Ectodermal cell (in vitro differentiated cells): ENCODE measurements at regions not wholly inside any gene's neighbourhood (a gene's known extent, or its start where the extent isn't known, plus 50 kb on each side); places are given as distances from the start of the nearest gene placed in this dataset.
"Not testable (repeated sequence)": the region's sequence is repeated elsewhere in the genome, so short reads cannot be mapped to it uniquely, and the experiment has no call there.

Experiments used
- H3K27ac ChIP-seq: 2 replicates; pipeline ENCODE4 v1.7.0; 2013; ENCODE audit warnings: mild to moderate bottlenecking, low read depth, low read length; ENCODE audit not compliant: insufficient read depth, poor library complexity, severe bottlenecking
- H3K27me3 ChIP-seq: 2 replicates; pipeline ENCODE4 v1.7.0; 2013; ENCODE audit warnings: mild to moderate bottlenecking, low read length; ENCODE audit not compliant: insufficient read depth, control insufficient read depth, poor library complexity, severe bottlenecking
- H3K36me3 ChIP-seq: one replicate; pipeline ENCODE4 v1.7.0; 2013; ENCODE audit warnings: low read length; ENCODE audit not compliant: control insufficient read depth, insufficient read depth
- H3K4me1 ChIP-seq: one replicate; pipeline ENCODE4 v1.7.0; 2013; ENCODE audit warnings: low read length; ENCODE audit not compliant: control insufficient read depth, insufficient read depth
- H3K4me3 ChIP-seq: 2 replicates; pipeline ENCODE4 v1.7.0; 2013; ENCODE audit warnings: low read depth, low read length, control low read depth; ENCODE audit not compliant: insufficient read depth
- H3K9me3 ChIP-seq: 2 replicates; pipeline ENCODE4 v1.7.0; 2013; ENCODE audit warnings: mild to moderate bottlenecking, low read length, moderate library complexity; ENCODE audit not compliant: control insufficient read depth
- WGBS, 2 experiments: methylation state at CpG; one replicate each; pipeline ENCODE4 v1.1.7; 2013; ENCODE audit warnings: missing lambda C conversion rate in 2 of 2; 5-methylcytosine and 5-hydroxymethylcytosine counted together

DNA sequence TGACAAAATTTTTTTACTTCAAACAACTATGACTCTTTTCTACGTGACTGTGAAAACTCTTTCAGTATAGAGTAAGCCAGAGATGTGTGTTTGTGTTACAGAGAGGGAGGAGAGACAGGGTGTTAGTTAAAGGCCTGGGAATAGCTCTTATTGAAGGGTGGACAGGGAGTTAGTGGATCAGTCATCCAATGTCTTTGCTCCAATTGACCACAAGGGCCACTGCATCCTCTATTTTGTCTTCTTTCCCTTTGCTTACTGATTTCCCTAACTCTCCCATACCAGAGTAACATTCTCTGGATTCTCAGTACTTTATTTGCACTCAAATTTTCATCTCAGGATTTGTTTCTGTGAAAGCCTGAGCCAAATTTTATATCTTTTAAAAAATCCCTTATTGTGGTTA lies 920.3 kb downstream of the CDH18 start:
- Histone ChIP-seq H3K36me3 (no peaks in the 10 kb centered on the region), H3K27ac (no peak overlapping the region), H3K4me1 (no peaks in the 10 kb centered on the region), H3K4me3 (no peak overlapping the region), H3K9me3 (no peaks in the 10 kb centered on the region), H3K27me3 (no peaks in the 10 kb centered on the region)
- 100% methylated on average over 1 of the region's 1 CpG; no CpG with 5 or more reads in 1 of the 2 experiments for WGBS, 2 experiments

DNA sequence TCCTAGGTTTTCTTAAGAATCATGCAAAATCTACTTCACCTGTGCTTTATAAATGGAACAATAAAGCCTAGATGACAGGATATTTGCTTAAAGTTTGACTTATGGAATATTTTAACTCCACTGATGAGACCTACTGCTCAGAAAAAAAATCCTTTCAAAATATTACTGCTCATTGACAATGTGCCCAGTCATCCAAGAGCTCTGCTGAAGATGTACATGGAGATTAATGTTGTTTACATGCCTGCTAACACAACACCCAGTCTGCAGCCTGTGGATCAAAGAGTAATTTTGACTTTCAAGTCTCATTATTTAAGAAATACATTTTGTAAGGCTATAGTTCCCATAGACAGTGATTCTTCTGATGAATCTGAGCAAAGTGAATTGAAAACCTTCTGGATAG lies 889.6 kb downstream of the CDH18 start:
- Histone ChIP-seq H3K4me3 (no peak overlapping the region), H3K4me1 (no peaks in the 10 kb centered on the region), H3K36me3 (no peaks in the 10 kb centered on the region), H3K9me3 (no peaks in the 10 kb centered on the region), H3K27me3 (no peaks in the 10 kb centered on the region), H3K27ac (no peak overlapping the region)

DNA sequence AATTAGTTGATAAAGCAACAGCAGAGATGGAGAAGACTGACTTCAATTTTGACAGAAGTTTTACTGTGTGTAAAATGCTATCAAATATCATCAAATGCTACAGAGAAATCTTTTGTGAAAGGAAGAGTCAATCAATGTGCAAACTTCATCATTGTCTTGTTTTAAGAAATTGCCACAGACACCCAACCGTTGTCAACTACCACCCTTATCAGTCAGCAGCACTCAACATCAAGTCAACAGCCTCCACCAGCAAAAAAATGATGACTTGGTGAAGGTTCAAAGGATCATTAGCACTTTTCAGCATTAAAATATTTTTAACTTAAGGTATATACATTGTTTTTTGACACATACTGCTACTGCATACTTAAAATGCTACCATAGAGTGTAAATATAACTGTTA lies 888.8 kb downstream of the CDH18 start:
- H3K4me1 ChIP-seq = no peaks in the 10 kb centered on the region
- H3K36me3 ChIP-seq = no peaks in the 10 kb centered on the region
- no peak overlapping the region for H3K27ac ChIP-seq
- no peaks in the 10 kb centered on the region for H3K27me3 ChIP-seq
- 94 to 100% methylated on average over 1 of the region's 1 CpG for WGBS, 2 experiments
- H3K9me3 ChIP-seq = no peaks in the 10 kb centered on the region
- no peak overlapping the region for H3K4me3 ChIP-seq

DNA sequence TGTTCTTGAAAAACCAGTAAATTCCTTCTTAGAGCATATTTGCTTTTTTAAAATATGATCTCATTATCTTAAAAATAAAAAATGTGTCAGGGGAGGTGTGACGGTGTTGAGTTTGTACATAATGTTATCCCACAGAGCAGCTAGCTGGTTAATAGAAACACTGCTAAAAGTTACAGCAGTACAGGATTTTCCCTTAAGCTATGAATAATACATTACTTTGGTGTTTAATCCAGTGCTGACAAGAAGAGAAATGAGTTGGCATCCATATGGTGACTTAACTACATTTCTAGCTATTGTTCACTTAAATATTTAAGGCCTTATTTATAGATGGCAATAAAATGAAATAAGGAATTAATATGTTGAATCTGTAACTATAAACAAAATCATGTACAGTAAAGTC lies 883.1 kb downstream of the CDH18 start:
- Histone ChIP-seq H3K4me1 (no peaks in the 10 kb centered on the region), H3K9me3 (no peaks in the 10 kb centered on the region), H3K27ac (no peak overlapping the region), H3K4me3 (no peak overlapping the region), H3K36me3 (no peaks in the 10 kb centered on the region), H3K27me3 (no peaks in the 10 kb centered on the region)
- WGBS, 2 experiments = 86% methylated on average over 1 of the region's 1 CpG; no CpG with 5 or more reads in 1 of the 2 experiments

DNA sequence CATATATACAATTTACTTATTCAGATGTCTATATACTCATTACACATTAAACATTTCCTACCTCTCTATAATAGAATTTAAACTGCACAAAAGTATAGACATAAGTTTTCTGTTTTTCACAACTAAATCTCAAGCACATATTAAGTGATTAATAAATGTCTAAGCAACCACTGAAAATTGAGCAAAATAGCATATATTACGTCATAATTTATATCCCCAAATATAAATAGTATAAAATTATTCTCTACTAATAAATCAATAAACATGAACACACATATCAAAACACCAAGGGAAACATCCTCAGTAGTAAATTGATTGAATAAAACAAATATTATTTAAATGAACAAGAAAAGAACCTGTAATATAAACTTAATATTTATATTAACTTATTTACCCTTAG lies 865.1 kb downstream of the CDH18 start:
- no peaks in the 10 kb centered on the region for H3K4me1 ChIP-seq

DNA sequence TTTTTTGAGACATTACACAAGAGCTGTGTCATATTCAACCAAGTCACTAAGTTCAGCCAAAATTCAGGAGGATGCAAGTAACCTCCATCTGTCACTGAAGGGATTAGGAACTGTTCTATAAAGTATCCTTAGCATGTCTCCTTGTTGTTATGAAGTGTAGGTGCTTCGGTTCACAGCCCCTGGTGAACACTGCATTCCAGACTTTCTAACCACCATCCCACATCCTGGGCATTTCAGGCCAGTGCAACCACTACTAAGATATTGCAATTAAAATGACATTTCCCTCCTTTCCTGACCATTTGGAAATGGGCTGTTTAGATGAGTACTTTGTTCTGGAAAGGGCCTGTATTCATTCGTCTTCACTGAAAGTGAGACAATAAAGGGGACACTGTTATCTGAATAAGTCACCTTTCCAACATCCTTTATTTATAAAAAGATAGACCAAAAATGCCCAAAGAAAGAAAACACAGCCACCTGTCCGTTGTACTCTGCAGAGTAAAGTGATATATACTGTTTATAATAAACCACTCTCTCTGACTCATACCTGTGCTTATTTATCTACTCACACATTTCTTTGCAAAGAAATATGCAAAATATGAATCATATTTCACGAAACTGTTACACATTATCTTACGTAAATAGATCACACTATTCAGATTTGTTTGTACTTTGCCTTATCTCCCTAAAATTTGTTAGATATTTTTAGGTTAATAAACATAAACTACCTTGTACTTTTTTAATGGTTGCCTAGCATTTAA lies 861.9 kb downstream of the CDH18 start:
- Histone ChIP-seq H3K27ac (no peak overlapping the region), H3K27me3 (no peaks in the 10 kb centered on the region), H3K4me3 (no peak overlapping the region), H3K4me1 (no peaks in the 10 kb centered on the region), H3K36me3 (no peaks in the 10 kb centered on the region), H3K9me3 (no peaks in the 10 kb centered on the region)
- WGBS, 2 experiments = 45 to 71% methylated on average over 3 to 4 of the region's 5 CpGs

More for the DNA sequence above, 865.1 kb downstream of the CDH18 start:
- no peaks in the 10 kb centered on the region for H3K36me3 ChIP-seq
- H3K4me3 ChIP-seq = no peak overlapping the region
- H3K27me3 ChIP-seq = no peaks in the 10 kb centered on the region
- H3K9me3 ChIP-seq = no peaks in the 10 kb centered on the region
- no peak overlapping the region for H3K27ac ChIP-seq
- no CpG with 5 or more reads among the region's 1 CpG for WGBS, 2 experiments

DNA sequence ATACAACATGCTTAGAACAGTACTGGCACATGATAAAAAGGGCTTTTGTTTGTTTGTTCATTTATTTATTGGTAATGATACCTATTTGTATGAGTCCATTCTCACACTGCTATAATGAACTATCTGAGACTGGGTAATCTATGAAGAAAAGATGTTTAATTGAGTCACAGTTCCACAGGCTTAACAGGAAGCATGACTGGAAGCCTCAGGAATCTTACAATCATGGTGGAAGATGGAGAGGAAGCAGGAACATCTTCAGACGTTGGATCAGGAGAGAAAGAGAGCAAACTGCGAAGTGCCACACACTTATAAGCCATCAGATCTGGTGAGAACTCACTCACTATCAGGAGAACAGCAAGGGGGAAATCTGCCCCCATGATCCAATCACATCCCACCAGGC lies 847.7 kb downstream of the CDH18 start:
- Histone ChIP-seq H3K36me3 (no peaks in the 10 kb centered on the region), H3K4me3 (no peak overlapping the region)
- WGBS, 2 experiments = 92 to 97% methylated on average over 2 of the region's 2 CpGs

DNA sequence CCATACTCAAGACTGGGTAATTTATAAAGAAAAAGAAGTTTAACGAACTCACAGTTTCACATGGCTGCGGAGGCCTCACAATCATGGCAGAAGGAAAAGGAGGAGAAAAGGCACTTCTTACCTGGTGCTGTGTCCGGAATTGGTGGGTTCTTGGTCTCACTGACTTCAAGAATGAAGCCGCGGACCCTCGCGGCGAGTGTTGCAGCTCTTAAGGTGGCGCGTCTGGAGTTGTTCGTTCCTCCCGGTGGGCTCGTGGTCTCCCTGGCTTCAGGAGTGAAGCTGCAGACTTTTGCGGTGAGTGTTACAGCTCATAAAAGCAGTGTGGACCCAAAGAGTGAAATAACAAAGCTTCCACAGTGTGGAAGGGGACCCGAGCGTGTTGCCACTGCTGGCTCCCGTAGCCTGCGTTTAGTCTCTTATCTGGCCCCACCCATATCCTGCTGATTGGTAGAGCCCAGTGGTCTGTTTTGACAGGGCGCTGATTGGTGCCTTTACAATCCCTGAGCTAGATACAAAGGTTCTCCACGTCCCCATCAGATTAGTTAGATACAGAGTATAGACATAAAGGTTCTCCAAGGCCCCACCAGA lies 846.0 kb downstream of the CDH18 start:
- H3K27ac ChIP-seq, H3K36me3 ChIP-seq, H3K27me3 ChIP-seq, H3K9me3 ChIP-seq, H3K4me3 ChIP-seq, H3K4me1 ChIP-seq: not testable (repeated sequence)
- 95 to 98% methylated on average over 19 to 20 of the region's 20 CpGs for WGBS, 2 experiments

More for the DNA sequence above, 847.7 kb downstream of the CDH18 start:
- Histone ChIP-seq H3K4me1 (no peaks in the 10 kb centered on the region), H3K27me3 (no peaks in the 10 kb centered on the region), H3K27ac (no peak overlapping the region), H3K9me3 (no peaks in the 10 kb centered on the region)

DNA sequence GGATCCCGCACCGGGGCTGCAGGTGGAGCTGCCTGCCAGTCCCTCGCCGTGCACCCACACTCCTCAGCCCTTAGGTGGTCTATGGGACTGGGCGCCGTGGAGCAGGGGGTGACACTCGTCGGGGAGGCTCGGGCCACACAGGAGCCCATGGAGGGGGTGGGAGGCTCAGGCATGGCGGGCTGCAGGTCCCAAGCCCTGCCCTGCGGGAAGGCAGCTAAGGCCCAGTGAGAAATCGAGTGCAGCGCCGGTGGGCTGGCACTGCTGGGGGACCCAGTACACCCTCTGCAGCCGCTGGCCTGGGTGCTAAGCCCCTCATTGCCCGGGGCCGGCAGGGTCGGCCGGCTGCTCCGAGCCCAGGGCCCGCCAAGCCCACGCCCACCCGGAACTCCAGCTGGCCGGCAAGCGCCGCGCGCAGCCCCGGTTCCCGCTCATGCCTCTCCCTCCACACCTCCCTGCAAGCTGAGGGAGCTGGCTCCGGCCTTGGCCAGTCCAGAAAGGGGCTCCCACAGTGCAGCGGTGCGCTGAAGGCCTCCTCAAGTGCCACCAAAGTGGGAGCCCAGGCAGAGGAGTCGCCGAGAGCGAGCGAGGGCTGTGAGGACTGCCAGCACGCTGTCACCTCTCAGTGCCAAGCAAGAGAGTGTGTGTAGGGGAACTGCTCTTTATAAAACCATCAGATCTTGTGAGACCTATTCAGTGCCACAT lies 845.1 kb downstream of the CDH18 start:
- not testable (repeated sequence) for H3K4me3 ChIP-seq, H3K36me3 ChIP-seq, H3K27ac ChIP-seq, H3K9me3 ChIP-seq, H3K4me1 ChIP-seq, H3K27me3 ChIP-seq
- 88% methylated on average over 37 of the region's 38 CpGs for WGBS, 2 experiments

DNA sequence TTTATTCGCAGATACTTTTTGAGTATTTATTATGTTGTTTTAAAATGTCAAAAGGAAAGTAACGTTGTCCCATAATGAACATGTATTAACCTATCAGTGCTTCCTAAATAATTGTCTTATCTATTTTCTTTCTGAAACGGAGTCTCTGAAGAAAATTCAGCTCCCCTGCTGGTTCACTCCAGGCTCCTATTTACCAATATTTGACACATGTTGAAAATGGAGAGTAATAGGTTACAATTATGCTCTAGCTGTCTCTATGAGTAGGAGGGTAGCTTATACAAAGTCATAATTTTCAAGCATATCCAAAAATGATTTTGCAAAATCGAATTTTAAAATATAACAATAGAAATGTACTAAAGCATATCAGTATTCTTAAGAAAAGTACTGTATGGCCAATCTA lies 844.1 kb downstream of the CDH18 start:
- no peak overlapping the region for H3K4me3 ChIP-seq
- 93 to 100% methylated on average over 2 to 3 of the region's 4 CpGs for WGBS, 2 experiments

More for the DNA sequence above, 844.1 kb downstream of the CDH18 start:
- Histone ChIP-seq H3K36me3 (no peaks in the 10 kb centered on the region), H3K9me3 (no peaks in the 10 kb centered on the region), H3K27ac (no peak overlapping the region), H3K27me3 (no peaks in the 10 kb centered on the region), H3K4me1 (no peaks in the 10 kb centered on the region)
